OCI-LY1 (cell line): ENCODE measurements at regions not wholly inside any gene's neighbourhood (a gene's known extent, or its start where the extent isn't known, plus 50 kb on each side); places are given as distances from the start of the nearest gene placed in this dataset.

ENCODE experiments used
- H2AFZ ChIP-seq: fragments of 200-600 bp; sonication (generic), shearing (Covaris generic); 2 replicates; pipeline ENCODE4 v1.6.0; 2014; ENCODE audit warnings: antibody characterized with exemption, mild to moderate bottlenecking, low read length
- H3F3A ChIP-seq: fragments of 200-600 bp; sonication (generic), shearing (Covaris generic); 2 replicates; pipeline ENCODE4 v1.6.0; 2014; ENCODE audit warnings: mild to moderate bottlenecking, antibody characterized with exemption, low read length, moderate library complexity; ENCODE audit not compliant: insufficient read depth
- H3K27ac ChIP-seq: fragments of 200-600 bp; sonication (generic); 2 replicates; pipeline ENCODE4 v1.5.1; 2014; ENCODE audit warnings: low read length, mixed run types, mild to moderate bottlenecking, low read depth; ENCODE audit not compliant: poor library complexity, severe bottlenecking
- H3K27me3 ChIP-seq: fragments of 200-600 bp; sonication (generic); 2 replicates; pipeline ENCODE4 v1.6.0; 2014; ENCODE audit warnings: antibody characterized with exemption, mild to moderate bottlenecking, low read length, moderate library complexity; ENCODE audit not compliant: insufficient read depth
- H3K36me3 ChIP-seq: fragments of 200-600 bp; sonication (generic); 2 replicates; pipeline ENCODE4 v1.6.1; 2014; ENCODE audit warnings: mild to moderate bottlenecking, antibody characterized with exemption, low read length, moderate library complexity, mixed read lengths; ENCODE audit not compliant: insufficient read depth
- H3K4me1 ChIP-seq: fragments of 200-600 bp; sonication (generic); 2 replicates; pipeline ENCODE4 v1.5.1; 2014; ENCODE audit warnings: mild to moderate bottlenecking, low read length, moderate library complexity; ENCODE audit not compliant: insufficient read depth, severe bottlenecking
- H3K4me2 ChIP-seq: fragments of 200-600 bp; sonication (generic), shearing (Covaris generic); 2 replicates; pipeline ENCODE4 v1.6.1; 2014; ENCODE audit warnings: low read length
- H3K4me3 ChIP-seq: fragments of 200-600 bp; sonication (generic); 2 replicates; pipeline ENCODE4 v1.5.1; 2014; ENCODE audit warnings: low read length, low read depth, mild to moderate bottlenecking, mixed read lengths; ENCODE audit not compliant: poor library complexity, severe bottlenecking
- H3K79me2 ChIP-seq: fragments of 200-600 bp; shearing (Covaris generic); 2 replicates; pipeline ENCODE4 v1.6.1; 2016; ENCODE audit warnings: mixed run types, low read length, mixed read lengths; ENCODE audit not compliant: insufficient read depth
- H3K9ac ChIP-seq: fragments of 200-600 bp; sonication (generic), shearing (Covaris generic); 2 replicates; pipeline ENCODE4 v1.6.1; 2014; ENCODE audit warnings: mild to moderate bottlenecking, low read length, mixed read lengths
- H3K9me2 ChIP-seq: fragments of 200-600 bp; sonication (generic), shearing (Covaris generic); 2 replicates; pipeline ENCODE4 v1.6.1; 2014; ENCODE audit warnings: low read depth, mild to moderate bottlenecking, low read length, mixed read lengths
- H3K9me3 ChIP-seq: fragments of 200-600 bp; shearing (Covaris generic); 2 replicates; pipeline ENCODE4 v1.6.1; 2014; ENCODE audit warnings: low read length, mixed read lengths
- H4K20me1 ChIP-seq: fragments of 200-600 bp; sonication (generic), shearing (Covaris generic); 2 replicates; pipeline ENCODE4 v1.6.0; 2016; ENCODE audit warnings: mild to moderate bottlenecking, low read length; ENCODE audit not compliant: insufficient read depth
- CTCF ChIP-seq: fragments of 200-600 bp; sonication (generic), shearing (Covaris generic); IDR thresholded peaks from 2 replicates; pipeline ENCODE4 v1.5.1; 2017; ENCODE audit warnings: mild to moderate bottlenecking, antibody characterized with exemption, low read length, moderate library complexity, mixed read lengths
- EZH2 ChIP-seq: fragments of 200-600 bp; sonication (generic), shearing (Covaris generic); IDR thresholded peaks from 2 replicates; pipeline ENCODE4 v1.8.0; 2017; ENCODE audit warnings: borderline replicate concordance, mixed run types, mild to moderate bottlenecking, antibody characterized with exemption, low read length, moderate library complexity, mixed read lengths

GRCh38 chr7:96952974-96953391 lies 52.4 kb upstream of the DLX6 start:
- Histone ChIP-seq H3K27me3 (no peaks in the 10 kb centered on the region), H3K36me3 (no peaks in the 10 kb centered on the region), H3F3A (no peaks in the 10 kb centered on the region), H3K4me3 (no peak overlapping the region), H3K9me2 (no peaks in the 10 kb centered on the region), H4K20me1 (no peaks in the 10 kb centered on the region), H3K4me1 (no peaks in the 10 kb centered on the region), H2AFZ (no peak overlapping the region), H3K9me3 (no peaks in the 10 kb centered on the region), H3K9ac (no peak overlapping the region), H3K79me2 (no peaks in the 10 kb centered on the region), H3K4me2 (no peak overlapping the region), H3K27ac (no peak overlapping the region)
- no peak for TF ChIP-seq CTCF
- no peak for TF ChIP-seq EZH2

GRCh38 chr7:96953676-96954513 lies 51.5 kb upstream of the DLX6 start:
- no peak for TF ChIP-seq EZH2
- no peak for TF ChIP-seq CTCF
- H3K36me3 ChIP-seq, result no peaks in the 10 kb centered on the region
- no peaks in the 10 kb centered on the region for H3K4me1 ChIP-seq
- H3K27ac ChIP-seq, result no peak overlapping the region
- H3K4me2 ChIP-seq, result no peak overlapping the region
- H3K9me3 ChIP-seq, result no peaks in the 10 kb centered on the region
- no peaks in the 10 kb centered on the region for H3F3A ChIP-seq
- H2AFZ ChIP-seq, result no peak overlapping the region
- no peak overlapping the region for H3K9ac ChIP-seq
- H3K9me2 ChIP-seq, result no peaks in the 10 kb centered on the region
- H3K4me3 ChIP-seq, result no peak overlapping the region
- H4K20me1 ChIP-seq, result no peaks in the 10 kb centered on the region
- H3K79me2 ChIP-seq, result no peaks in the 10 kb centered on the region
- no peaks in the 10 kb centered on the region for H3K27me3 ChIP-seq
